CD4-positive, alpha-beta T cell treated with Interleukin-6 for 4 hours (primary cell): ENCODE measurements at regions not wholly inside any gene's neighbourhood (a gene's known extent, or its start where the extent isn't known, plus 50 kb on each side); places are given as distances from the start of the nearest gene placed in this dataset.
"Not testable (repeated sequence)": the region's sequence is repeated elsewhere in the genome, so short reads cannot be mapped to it uniquely, and the experiment has no call there.

ENCODE experiments used
- DNase-seq: peaks from one replicate; pipeline ENCODE4 v3.0.0-alpha.2; 2020; ENCODE audit warnings: mixed read lengths

DNA sequence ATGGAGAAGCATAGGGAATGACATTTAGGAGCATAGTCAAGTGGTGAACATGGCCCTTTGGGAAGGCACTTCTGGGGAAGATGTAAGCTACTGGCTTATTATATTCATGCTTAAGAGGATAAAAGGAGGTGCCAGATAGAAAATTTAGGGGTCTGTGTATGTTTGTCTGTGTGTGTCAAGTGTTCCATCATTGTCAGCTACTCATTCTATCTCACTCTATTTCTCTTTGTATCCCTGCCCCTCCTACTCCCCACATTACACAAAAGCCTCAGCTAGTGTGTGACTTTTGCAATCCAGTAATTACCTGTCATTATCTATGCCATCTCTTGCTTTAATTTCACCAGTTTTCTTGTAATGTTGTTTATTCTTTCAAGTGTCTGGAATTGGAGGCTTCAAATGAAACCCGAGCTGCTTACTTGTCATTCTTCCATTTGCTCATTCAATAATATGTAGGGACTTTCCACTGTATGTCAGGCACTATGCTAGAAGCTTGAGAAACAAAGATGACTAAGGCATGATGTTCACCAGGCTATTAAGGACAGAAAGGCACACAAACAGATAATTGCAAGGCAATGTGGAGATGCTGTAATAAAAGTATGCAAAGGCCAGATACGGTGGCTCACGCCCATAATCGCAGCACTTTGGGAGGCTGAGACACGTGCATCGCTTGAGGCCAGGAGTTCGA, 229.8 kb upstream of the TEX13C start:
- DNase-seq = no peak

- DNase-seq = no peak
Observed at GRCh38 chrX:125093852-125094251, 225.8 kb upstream of the TEX13C start.

- DNase-seq = no peak
Observed at GRCh38 chrX:125094901-125095300, 224.8 kb upstream of the TEX13C start.

DNA sequence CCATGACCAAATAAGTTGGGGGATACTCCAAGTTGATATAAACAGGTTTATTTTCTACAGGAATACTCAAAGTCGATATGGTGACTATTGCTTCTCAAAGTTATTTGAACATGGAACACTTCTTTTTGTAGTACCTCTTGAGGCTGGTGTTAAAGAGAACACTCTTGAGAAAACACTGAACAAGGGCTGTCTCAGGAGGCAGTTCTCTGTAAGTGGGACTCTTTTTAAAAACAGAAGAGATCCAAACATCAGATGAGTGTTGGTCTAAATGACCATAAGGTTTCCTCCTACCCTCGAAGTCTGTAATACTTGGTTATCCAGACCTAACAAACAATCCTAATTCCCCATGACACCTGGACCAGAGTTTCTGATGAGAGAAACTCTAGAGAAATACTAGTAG, 223.2 kb upstream of the TEX13C start:
- no peak for DNase-seq

- DNase-seq = no peak
Observed at GRCh38 chrX:125096870-125097269, 222.8 kb upstream of the TEX13C start.

DNA sequence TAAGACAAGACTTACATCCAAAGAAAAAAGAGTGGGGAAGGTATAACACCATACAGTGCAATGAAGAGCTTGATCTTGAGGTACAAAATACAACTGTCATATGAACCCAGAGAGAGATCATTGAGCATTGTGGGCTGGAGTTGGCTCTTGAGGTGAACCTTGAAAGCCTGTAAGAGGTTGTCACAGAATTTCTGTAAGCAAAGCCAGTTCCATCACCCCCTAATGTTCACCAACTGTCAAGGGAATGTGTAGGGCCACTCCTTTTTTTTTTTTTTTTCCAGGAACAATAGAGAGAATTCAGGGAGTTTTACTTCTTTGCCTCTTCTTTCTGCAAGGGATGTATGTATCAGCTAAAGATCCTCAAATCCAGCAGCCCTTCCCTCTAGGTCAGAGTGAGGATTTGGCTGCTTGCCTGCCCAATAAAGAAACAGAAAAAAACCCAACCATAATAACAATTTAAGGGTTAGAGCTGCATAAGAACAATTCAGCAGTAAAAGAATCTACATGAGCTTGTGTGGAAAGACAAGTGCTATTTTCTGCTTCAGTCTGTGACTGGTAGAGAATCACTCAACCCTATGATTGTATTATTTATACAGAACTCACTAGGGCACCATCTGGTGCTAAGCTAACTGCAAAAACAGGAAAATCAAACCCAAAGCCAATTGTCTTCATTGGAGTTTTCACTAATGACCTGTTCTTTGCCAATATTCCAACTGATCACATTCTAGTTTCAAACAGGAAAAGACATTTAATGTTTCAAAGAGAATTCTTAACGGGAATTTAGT, 217.5 kb upstream of the TEX13C start:
- no peak for DNase-seq

DNA sequence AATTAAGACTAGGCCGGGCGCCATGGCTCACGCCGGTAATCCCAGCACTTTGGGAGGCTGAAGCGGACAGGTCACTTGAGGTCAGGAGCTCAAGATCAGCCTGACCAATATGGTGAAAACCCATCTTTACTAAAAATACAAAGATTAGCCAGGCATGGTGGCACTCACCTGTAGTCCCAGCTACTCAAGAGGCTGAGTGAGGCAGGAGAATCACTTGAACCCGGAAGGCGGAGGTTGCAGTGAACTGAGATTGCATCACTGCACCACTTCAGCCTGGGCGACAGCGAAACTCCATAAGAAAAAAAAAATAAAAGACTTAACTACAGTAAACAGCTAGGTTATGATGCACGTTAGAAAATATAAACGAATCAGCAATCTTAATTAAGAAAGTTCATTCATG, 216.0 kb upstream of the TEX13C start:
- no peak for DNase-seq

- DNase-seq = no peak
Observed at GRCh38 chrX:125108921-125109320, 210.8 kb upstream of the TEX13C start.

GRCh38 chrX:125131164-125131563, 188.5 kb upstream of the TEX13C start:
- DNase-seq = no peak

GRCh38 chrX:125132274-125132673, 187.4 kb upstream of the TEX13C start:
- no peak for DNase-seq

GRCh38 chrX:125137521-125137920, 182.2 kb upstream of the TEX13C start:
- no peak for DNase-seq

GRCh38 chrX:125150231-125150630, 169.4 kb upstream of the TEX13C start:
- DNase-seq = no peak

DNA sequence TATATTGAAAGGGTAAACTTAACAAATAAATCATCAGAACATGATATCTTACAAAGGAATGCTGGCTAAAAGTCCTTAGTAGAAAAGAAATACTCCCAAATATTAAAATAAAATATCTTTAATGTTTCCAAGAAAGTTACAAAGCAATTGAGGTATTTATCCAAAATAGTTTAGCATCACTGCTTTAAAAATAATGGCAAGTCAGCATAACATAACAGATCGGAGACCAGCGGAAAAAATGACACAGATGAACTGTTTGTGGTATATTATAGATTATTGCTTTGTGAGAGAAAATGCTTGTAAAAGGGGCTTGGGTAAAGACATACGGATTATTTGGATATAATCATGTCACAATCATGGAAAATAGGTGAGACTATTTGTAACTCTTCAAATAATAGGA, 168.5 kb upstream of the TEX13C start:
- DNase-seq = no peak

- no peak for DNase-seq
Observed at GRCh38 chrX:125152011-125152410, 167.7 kb upstream of the TEX13C start.

DNA sequence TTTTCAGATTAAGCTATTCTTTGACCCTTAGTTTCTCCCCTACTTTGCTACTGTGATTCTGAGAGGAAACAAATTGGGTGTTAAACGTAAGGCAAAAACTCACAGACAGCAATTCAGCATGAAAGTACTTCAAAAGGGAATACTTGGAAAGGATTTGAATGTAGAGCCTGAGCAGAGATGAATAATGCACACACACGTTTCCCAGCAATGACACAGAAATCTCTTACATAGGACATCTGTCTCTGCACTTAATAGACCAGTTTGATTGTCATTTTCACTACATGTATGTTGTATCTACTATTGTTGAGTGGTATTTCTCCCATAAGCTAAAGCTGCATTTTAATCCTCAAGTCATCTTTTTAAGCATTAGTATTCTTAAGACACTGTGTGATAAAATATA, 166.1 kb upstream of the TEX13C start:
- no peak for DNase-seq

- DNase-seq = not testable (repeated sequence)
Observed at GRCh38 chrX:125154288-125155257, 165.1 kb upstream of the TEX13C start.

GRCh38 chrX:125155296-125156033, 164.2 kb upstream of the TEX13C start:
- not testable (repeated sequence) for DNase-seq

DNA sequence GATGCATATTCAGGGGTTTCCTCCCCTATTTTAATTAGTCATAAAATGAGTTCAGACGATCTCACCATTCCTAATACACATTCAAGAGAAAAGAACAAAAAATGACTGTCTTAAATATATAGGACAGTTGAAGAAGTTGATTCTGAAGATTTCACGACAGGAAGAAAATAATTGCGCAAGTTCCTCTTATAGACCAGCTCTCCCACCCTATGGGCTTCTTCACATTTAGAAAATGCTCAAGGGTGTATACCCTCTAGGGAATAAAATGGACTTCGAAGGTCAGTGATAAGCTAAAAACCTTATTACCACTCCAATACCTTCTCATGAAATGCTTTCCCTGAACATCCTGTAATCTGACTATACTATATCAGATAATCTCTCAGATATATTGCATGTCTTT, 149.2 kb upstream of the TEX13C start:
- no peak for DNase-seq

DNA sequence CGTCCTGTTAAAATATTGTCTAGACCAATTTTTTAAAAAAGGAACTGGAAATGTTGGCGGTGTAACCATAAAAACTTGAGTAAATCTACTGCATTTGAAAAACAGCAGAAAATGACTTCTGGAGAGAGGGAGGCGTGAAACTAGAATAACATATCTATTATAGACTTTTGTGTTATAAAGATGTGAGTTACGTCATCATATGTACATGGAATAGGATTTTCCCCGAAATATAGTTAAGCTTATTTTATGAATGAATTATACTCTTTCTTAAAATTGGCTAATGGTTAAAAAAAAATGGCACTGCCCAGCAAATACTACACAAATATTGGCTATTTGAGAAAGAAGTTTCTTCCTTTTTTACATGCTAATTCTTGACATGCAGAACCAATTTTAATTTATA, 147.1 kb upstream of the TEX13C start:
- no peak for DNase-seq

DNA sequence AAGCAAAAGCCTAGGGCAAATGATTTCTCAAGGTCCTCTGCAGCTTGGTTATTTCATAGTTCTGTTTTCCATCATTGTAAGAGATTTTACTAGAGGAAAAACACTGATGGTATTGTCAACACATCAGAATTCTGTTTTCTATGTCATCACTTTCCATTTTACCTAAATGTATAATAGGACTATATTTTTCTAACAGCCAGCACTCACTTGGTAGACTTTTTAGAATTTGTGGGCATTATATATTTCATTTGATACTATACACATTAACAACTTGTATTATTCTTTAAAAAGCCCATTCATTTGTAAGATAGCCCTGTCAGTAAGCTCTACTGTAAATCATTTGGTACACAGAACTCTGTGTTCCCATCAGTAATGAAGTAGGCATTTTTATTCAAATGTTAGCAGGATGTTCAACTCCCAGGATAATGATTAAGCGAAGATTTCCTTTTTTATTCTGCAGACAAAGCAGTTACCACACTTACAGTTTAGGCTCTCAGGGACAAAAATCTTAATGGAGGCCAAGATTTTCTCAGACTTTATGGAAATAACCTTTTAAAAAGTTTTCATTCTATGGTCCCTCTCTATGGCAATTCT, 143.6 kb upstream of the TEX13C start:
- no peak for DNase-seq

DNA sequence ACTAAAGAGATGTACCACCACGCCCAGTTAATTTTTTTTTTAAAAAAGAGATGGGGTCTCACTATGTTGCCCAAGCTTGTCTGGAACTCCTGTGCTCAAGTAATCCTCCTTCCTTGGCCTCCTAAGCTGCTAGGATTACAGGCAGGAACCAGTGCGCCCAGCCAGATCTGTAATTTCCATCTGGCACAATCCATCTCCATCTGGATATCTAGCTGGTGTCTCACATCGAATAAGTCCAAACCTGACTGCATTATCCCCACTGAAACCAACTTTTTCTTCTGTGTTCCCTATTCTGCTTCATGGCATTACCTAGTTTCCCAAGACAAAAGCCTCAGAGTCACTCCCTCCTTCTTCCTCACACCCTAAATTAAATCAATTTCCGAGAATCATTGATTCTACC, 125.8 kb upstream of the TEX13C start:
- DNase-seq = no peak

GRCh38 chrX:125198546-125198945, 121.1 kb upstream of the TEX13C start:
- DNase-seq = no peak
